HFF-Myc (cell line): ENCODE measurements at regions not wholly inside any gene's neighbourhood (a gene's known extent, or its start where the extent isn't known, plus 50 kb on each side); places are given as distances from the start of the nearest gene placed in this dataset.
"Not testable (repeated sequence)": the region's sequence is repeated elsewhere in the genome, so short reads cannot be mapped to it uniquely, and the experiment has no call there.

ENCODE experiments used
- DNase-seq: peaks from one replicate; pipeline ENCODE4 v3.0.0-alpha.2; 2011; ENCODE audit warnings: low read depth; ENCODE audit errors: extremely low read depth
- H3K4me3 ChIP-seq: replicated peaks from 2 replicates; pipeline ENCODE4 v1.5.1; 2011; ENCODE audit warnings: low read depth, mild to moderate bottlenecking, control low read depth, low read length
- TF ChIP-seq, protein P1 (sequence below): IDR thresholded peaks from 2 replicates; pipeline ENCODE4 v1.5.1; 2012; ENCODE audit warnings: mild to moderate bottlenecking, low read depth, low read length, control low read depth; ENCODE audit errors: missing control alignments

DNA sequence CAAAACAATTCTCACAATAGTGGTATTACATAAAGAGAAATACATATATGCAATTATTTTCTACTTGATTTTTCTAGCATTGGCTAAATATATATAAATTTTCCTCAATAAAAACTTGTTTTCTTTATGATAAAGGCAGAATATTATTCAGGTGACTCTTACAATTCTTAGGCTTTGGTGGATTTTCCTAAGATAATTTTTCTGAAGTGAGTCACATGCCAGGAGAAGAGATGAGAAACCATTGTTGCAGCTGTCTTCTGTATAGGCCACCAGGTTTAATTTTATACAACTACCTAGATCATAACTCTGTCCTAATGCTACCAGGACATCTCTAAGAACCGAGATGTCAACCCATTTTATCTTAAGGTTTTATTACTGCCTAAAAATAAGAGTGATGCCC, 552.4 kb upstream of the CDH2 start:
- no peak for DNase-seq
- no peak overlapping the region for H3K4me3 ChIP-seq
- TF ChIP-seq, protein P1, sequence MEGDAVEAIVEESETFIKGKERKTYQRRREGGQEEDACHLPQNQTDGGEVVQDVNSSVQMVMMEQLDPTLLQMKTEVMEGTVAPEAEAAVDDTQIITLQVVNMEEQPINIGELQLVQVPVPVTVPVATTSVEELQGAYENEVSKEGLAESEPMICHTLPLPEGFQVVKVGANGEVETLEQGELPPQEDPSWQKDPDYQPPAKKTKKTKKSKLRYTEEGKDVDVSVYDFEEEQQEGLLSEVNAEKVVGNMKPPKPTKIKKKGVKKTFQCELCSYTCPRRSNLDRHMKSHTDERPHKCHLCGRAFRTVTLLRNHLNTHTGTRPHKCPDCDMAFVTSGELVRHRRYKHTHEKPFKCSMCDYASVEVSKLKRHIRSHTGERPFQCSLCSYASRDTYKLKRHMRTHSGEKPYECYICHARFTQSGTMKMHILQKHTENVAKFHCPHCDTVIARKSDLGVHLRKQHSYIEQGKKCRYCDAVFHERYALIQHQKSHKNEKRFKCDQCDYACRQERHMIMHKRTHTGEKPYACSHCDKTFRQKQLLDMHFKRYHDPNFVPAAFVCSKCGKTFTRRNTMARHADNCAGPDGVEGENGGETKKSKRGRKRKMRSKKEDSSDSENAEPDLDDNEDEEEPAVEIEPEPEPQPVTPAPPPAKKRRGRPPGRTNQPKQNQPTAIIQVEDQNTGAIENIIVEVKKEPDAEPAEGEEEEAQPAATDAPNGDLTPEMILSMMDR, result no peak

DNA sequence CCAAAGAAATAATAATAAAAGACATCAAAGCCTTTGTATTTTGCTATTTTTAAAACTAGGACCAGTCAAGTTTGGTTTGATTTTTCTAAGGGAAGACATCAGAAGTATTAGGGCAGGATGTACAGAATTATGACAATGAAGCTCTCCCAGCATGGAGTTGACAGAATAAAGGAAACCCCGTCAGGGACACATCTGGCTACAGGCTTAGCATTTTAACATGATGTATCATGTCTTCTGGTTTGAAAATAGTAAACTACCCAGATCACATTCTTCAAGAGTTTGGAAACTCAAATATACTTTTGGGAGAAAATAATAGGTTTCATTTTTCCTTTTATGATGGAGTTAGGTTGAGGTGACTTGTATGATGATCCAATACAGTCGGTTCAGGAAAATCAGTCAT, 552.0 kb upstream of the CDH2 start:
- TF ChIP-seq, protein P1, result no peak
- DNase-seq, result no peak

DNA sequence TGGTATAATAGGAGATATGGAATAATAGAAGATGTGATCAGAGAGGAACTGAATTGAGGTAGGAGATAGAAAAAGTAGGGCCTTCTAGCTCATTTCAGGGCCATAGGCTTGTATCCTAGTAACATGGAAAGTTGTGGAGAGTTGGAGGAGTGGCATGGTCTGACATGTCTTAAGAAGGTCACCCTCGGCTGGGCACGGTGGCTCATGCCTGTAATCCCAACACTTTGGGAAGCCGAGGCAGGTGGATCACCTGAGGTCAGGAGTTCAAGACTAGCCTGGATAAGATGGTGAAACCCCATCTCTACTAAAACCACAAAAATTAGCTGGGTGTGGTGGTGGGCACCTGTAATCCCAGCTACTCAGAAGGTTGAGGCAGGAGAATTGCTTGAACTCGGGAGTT, 550.3 kb upstream of the CDH2 start:
- DNase-seq, result not testable (repeated sequence)

More for the DNA sequence above, 552.0 kb upstream of the CDH2 start:
- no peak overlapping the region for H3K4me3 ChIP-seq

DNA sequence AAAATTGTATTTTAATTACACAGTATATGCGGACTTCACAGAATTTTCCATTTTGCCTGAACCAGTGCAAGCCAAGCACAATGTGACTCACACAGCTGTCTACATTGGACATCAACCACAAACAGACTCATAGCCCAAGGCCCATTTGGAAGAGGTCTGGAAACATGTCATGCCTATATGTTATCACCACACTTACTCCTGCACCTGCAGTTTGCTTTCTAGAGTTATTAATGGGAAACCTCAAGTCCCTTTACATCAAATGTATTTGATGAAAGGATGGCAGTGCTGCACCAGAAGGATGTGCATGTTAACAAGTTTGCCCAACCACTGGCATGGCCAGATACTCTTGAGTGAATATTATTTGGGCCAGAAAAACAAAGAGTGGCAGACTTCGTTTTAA, 548.9 kb upstream of the CDH2 start:
- TF ChIP-seq, protein P1, result no peak
- no peak for DNase-seq
- no peak overlapping the region for H3K4me3 ChIP-seq

More for the DNA sequence above, 550.3 kb upstream of the CDH2 start:
- H3K4me3 ChIP-seq, result not testable (repeated sequence)

DNA sequence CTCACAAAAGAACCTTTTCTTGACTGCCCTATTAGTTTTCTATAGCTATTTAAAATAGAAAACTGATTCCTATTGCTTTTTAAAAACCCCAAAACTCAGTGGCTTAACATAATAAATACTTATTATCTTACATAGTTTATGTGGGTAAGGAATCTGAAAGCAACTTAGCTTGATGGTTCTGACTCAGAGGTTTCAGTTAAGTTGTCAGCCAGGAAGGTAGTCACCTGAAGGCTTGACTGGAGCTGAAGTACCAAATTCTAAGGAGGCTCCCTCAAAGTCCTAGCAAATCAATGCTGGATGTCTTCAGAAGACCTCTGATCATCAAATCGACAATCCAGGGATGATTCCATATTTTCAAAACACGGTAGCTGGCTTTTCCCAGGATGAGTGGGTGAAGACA, 546.6 kb upstream of the CDH2 start:
- H3K4me3 ChIP-seq, result no peak overlapping the region
- TF ChIP-seq, protein P1, result no peak
- no peak for DNase-seq

DNA sequence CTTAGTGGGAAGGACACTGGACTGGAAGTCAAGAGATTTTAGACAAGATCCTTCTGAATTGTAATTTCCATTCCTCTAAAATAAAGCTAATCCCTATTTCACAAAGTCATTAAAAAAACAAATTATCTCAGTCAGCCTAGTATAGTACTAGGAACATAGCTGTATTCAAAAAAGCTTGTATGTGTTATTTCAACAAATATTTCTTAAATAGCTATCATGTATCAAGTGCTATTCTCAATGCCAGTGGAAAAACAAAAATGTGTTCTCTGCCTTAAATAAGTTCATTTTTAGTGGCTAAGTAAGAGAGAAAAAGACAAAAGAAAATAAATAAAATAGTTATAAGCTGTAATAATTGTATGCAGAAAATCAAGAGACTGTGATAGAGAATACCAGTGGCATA, 541.8 kb upstream of the CDH2 start:
- DNase-seq, result no peak
- TF ChIP-seq, protein P1, result no peak
- no peak overlapping the region for H3K4me3 ChIP-seq

DNA sequence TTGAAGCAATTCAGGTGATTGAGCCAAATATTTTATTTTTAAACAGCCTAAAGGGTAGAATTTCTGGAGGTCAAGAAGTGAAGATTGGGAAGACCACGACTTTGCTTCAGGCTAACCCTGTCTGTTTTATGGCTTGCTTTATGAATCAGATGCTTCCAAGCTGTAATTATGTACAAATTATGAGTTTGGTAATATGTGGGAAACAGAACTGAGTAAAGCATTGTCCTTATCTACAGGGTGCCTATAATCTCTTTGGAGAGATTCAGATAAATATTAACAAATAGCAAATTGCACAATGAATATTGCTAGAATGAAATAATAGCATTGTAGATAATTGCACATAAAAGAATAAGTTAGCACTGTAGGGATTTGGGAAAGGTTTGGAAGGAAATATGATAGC, 539.4 kb upstream of the CDH2 start:
- DNase-seq, result no peak
- H3K4me3 ChIP-seq, result no peak overlapping the region
- TF ChIP-seq, protein P1, result no peak
